ENCODE measurements at regions not wholly inside any gene's neighbourhood (a gene's known extent, or its start where the extent isn't known, plus 50 kb on each side); places are given as distances from the start of the nearest gene placed in this dataset.

- H3K4me1 Mint-ChIP-seq (ENCODE audit: low read depth) = peaks cover 5% of the 10 kb centered on the region
- H3K4me3 Mint-ChIP-seq (ENCODE audit: unreplicated experiment) = no peak overlapping the region
- DNase-seq (ENCODE audit: low spot score) = no peak
- no peaks in the 10 kb centered on the region for H3K36me3 Mint-ChIP-seq (ENCODE audit: low read depth)
- no peaks in the 10 kb centered on the region for H3K9me3 Mint-ChIP-seq (ENCODE audit: low read depth)
- no peak overlapping the region for H3K27ac Mint-ChIP-seq (ENCODE audit: unreplicated experiment)
- TF ChIP-seq, protein P1, sequence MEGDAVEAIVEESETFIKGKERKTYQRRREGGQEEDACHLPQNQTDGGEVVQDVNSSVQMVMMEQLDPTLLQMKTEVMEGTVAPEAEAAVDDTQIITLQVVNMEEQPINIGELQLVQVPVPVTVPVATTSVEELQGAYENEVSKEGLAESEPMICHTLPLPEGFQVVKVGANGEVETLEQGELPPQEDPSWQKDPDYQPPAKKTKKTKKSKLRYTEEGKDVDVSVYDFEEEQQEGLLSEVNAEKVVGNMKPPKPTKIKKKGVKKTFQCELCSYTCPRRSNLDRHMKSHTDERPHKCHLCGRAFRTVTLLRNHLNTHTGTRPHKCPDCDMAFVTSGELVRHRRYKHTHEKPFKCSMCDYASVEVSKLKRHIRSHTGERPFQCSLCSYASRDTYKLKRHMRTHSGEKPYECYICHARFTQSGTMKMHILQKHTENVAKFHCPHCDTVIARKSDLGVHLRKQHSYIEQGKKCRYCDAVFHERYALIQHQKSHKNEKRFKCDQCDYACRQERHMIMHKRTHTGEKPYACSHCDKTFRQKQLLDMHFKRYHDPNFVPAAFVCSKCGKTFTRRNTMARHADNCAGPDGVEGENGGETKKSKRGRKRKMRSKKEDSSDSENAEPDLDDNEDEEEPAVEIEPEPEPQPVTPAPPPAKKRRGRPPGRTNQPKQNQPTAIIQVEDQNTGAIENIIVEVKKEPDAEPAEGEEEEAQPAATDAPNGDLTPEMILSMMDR (IDR thresholded peaks at IDR 0.05) = no peak
- peaks cover 47% of the 10 kb centered on the region for H3K27me3 Mint-ChIP-seq (ENCODE audit: low read depth)
Observed at GRCh38 chr4:174118171-174118570, 165.3 kb downstream of the FBXO8 start.

DNA sequence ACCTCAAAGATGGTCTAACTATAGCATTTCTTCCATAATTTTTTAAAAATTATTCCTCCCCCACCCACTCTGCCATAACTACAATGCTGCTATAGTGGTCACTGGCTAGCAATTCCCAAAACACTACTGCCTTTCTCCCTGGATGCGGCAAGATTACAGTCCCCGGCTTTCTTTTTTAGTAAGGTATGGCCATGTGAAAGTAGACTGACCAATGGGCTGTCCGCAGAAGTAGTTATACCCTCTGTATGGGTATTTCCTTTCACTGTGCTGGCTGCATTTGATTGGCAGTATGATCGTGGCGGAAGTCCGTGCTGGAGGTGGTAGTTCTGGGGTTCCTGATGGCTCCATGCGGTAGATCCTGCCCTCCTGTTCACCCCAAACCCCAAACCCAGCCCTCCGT is 166.0 kb downstream of the FBXO8 start:
- no peak overlapping the region for H3K4me3 Mint-ChIP-seq (ENCODE audit: unreplicated experiment)
- no peaks in the 10 kb centered on the region for H3K36me3 Mint-ChIP-seq (ENCODE audit: low read depth)
- no peak overlapping the region for H3K27ac Mint-ChIP-seq (ENCODE audit: unreplicated experiment)
- H3K4me1 Mint-ChIP-seq (ENCODE audit: low read depth) = peaks cover 5% of the 10 kb centered on the region
- TF ChIP-seq, protein P1 (IDR thresholded peaks at IDR 0.05) = no peak
- no peak for DNase-seq (ENCODE audit: low spot score)
- H3K9me3 Mint-ChIP-seq (ENCODE audit: low read depth) = no peaks in the 10 kb centered on the region
- H3K27me3 Mint-ChIP-seq (ENCODE audit: low read depth) = peaks cover 40% of the 10 kb centered on the region

DNA sequence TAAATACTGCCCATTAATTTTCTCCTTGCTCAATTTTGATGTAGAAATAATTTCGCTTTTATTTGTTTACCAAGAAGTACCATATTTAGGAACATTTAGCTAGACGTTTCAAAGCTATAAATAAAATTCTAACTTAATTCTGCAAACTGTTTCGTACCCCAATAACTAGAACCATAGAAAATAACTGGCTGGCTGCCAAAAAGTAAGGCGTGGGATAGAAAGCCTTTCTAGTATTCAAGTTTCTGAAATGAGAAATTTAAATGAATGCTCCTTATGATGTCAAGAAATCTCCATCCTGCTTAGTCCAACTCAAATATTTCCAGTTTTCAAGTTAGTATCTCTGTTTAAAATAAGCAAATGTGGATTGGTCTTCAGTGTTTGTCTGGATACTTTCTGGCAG is 167.4 kb downstream of the FBXO8 start:
- Mint-ChIP-seq H3K4me3 (ENCODE audit: unreplicated experiment) (no peak overlapping the region), H3K27ac (ENCODE audit: unreplicated experiment) (no peak overlapping the region), H3K4me1 (ENCODE audit: low read depth) (peaks cover 5% of the 10 kb centered on the region), H3K36me3 (ENCODE audit: low read depth) (no peaks in the 10 kb centered on the region), H3K27me3 (ENCODE audit: low read depth) (peaks cover 38% of the 10 kb centered on the region), H3K9me3 (ENCODE audit: low read depth) (no peaks in the 10 kb centered on the region)
- TF ChIP-seq, protein P1 (IDR thresholded peaks at IDR 0.05) = no peak
- no peak for DNase-seq (ENCODE audit: low spot score)

DNA sequence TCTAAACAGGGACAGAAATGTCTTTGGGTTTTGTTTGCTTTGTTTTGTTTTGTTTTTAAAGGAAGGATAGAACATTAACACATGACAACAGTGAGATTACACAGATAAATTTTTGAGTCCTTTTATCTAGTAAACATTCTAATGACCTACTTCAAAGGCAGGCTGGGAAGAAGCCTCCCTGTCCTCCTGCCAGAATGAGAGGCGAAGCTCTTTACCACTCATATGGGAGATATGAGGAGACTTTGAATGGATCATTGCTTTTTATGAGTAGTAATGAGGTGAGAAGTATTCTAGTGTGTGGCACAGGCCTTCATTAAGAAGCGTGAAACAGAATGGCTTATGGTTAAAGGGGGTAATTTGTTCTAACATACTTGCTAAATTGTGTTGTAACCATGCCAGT is 172.0 kb downstream of the FBXO8 start:
- TF ChIP-seq, protein P1 (IDR thresholded peaks at IDR 0.05) = no peak
- Mint-ChIP-seq H3K36me3 (ENCODE audit: low read depth) (no peaks in the 10 kb centered on the region), H3K4me3 (ENCODE audit: unreplicated experiment) (no peak overlapping the region), H3K27ac (ENCODE audit: unreplicated experiment) (no peak overlapping the region), H3K27me3 (ENCODE audit: low read depth) (peaks cover 31% of the 10 kb centered on the region), H3K4me1 (ENCODE audit: low read depth) (no peaks in the 10 kb centered on the region), H3K9me3 (ENCODE audit: low read depth) (no peaks in the 10 kb centered on the region)
- no peak for DNase-seq (ENCODE audit: low spot score)

- H3K27me3 Mint-ChIP-seq (ENCODE audit: low read depth) = peaks cover 31% of the 10 kb centered on the region
- TF ChIP-seq, protein P1 (IDR thresholded peaks at IDR 0.05) = no peak
- H3K4me3 Mint-ChIP-seq (ENCODE audit: unreplicated experiment) = no peak overlapping the region
- no peaks in the 10 kb centered on the region for H3K9me3 Mint-ChIP-seq (ENCODE audit: low read depth)
- DNase-seq (ENCODE audit: low spot score) = no peak
- no peaks in the 10 kb centered on the region for H3K36me3 Mint-ChIP-seq (ENCODE audit: low read depth)
- no peaks in the 10 kb centered on the region for H3K4me1 Mint-ChIP-seq (ENCODE audit: low read depth)
- H3K27ac Mint-ChIP-seq (ENCODE audit: unreplicated experiment) = no peak overlapping the region
Observed at GRCh38 chr4:174110180-174110579, 173.3 kb downstream of the FBXO8 start.

Measured in chondrocyte (in vitro differentiated cells).